ENCODE measurements at regions not wholly inside any gene's neighbourhood (a gene's known extent, or its start where the extent isn't known, plus 50 kb on each side); places are given as distances from the start of the nearest gene placed in this dataset.

DNA sequence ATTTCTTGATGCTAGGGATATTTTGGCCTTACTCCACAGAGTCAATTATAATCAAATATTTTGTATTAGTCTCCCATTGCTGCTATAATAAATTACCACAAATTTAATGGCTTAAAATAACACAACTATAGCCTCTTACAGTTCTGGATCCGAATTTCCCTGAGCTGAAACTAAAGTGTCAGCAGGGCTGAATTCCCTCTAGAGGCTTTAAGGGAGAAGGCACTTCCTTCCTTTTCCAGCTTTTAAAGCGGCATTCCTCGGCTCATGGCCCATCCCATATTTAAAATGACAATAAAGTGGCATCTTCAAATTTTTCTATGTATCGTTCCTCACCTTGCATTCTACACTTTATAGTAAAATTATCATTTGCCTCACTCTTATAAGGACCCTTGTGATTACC lies 421.4 kb upstream of the ZWINT start:
- TF ChIP-seq CTCF (IDR thresholded peaks at IDR 0.05; ENCODE audit: control insufficient read depth, extremely low read depth, insufficient read depth), result no peak
- H3K4me3 ChIP-seq (ENCODE audit: low read depth, low read length), result no peak overlapping the region
- DNase-seq (ENCODE audit: low read depth), result no peak

GRCh38 chr10:56771343-56771742 lies 410.3 kb upstream of the ZWINT start:
- no peak for DNase-seq (ENCODE audit: low read depth)
- H3K4me3 ChIP-seq (ENCODE audit: low read depth, low read length), result no peak overlapping the region
- TF ChIP-seq CTCF (IDR thresholded peaks at IDR 0.05; ENCODE audit: control insufficient read depth, extremely low read depth, insufficient read depth), result no peak

DNA sequence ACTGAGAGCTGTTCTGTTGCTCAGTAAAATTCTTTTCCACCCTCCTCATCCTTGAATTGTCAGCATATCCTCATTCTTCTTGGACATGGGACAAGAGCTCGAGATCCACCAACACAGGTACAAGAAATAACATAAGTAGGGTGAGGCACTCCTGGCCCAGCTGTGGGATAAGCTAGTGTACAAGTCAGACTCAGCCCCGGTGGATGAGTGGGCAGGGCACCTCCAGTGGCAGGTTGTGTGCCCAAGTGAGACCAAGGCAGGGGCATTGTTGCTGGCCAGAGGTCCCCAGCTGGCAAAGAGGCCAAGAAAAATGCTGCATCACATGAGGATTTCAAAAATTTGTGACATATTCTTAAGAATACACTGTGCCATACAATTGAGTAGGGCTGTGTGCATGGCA lies 402.0 kb upstream of the ZWINT start:
- H3K4me3 ChIP-seq (ENCODE audit: low read depth, low read length), result no peak overlapping the region
- TF ChIP-seq CTCF (IDR thresholded peaks at IDR 0.05; ENCODE audit: control insufficient read depth, extremely low read depth, insufficient read depth), result no peak
- no peak for DNase-seq (ENCODE audit: low read depth)

- no peak for TF ChIP-seq CTCF (IDR thresholded peaks at IDR 0.05; ENCODE audit: control insufficient read depth, extremely low read depth, insufficient read depth)
- no peak overlapping the region for H3K4me3 ChIP-seq (ENCODE audit: low read depth, low read length)
- DNase-seq (ENCODE audit: low read depth), result no peak
Observed at GRCh38 chr10:56745490-56745889, 384.4 kb upstream of the ZWINT start.

DNA sequence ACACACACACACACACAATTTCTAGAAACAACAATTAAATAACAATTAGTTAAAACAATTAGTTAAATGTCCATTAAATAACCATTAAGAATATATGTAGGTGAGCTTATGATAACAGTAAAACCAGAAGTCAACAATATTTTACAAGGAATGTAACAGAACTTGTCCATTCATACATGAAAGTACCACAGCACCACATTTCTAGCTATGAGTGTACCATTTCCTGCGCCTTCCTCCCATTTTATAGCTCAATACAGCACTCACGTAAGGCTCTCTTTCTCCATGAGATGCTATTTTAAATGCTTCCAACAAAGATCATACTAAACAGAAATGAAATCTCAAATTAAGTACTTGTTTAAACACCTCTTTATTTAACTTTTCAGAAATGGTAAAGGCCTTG lies 367.3 kb upstream of the ZWINT start:
- no peak for TF ChIP-seq CTCF (IDR thresholded peaks at IDR 0.05; ENCODE audit: control insufficient read depth, extremely low read depth, insufficient read depth)
- H3K4me3 ChIP-seq (ENCODE audit: low read depth, low read length), result no peak overlapping the region
- no peak for DNase-seq (ENCODE audit: low read depth)

- no peak for TF ChIP-seq CTCF (IDR thresholded peaks at IDR 0.05; ENCODE audit: control insufficient read depth, extremely low read depth, insufficient read depth)
- H3K4me3 ChIP-seq (ENCODE audit: low read depth, low read length), result no peak overlapping the region
- DNase-seq (ENCODE audit: low read depth), result no peak
Observed at GRCh38 chr10:56722912-56723311, 361.9 kb upstream of the ZWINT start.

DNA sequence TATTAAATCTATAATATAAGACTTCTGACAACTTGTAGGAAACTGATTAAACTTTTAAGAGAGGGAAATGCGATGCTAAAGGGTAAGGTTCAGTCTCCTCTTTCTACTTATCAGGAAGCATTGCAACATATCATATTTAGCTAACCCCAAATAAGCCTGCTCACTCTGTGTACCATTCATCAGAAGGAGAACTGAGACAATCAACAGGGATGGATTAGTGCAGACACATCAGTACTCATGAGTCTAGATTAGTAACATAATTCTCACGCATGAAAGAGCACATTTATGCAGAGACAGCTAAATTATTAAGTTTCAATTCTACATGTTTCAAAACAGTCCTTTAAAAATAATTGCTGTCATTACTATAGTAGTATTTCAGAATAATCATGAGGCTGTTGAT lies 354.2 kb upstream of the ZWINT start:
- DNase-seq (ENCODE audit: low read depth), result no peak
- H3K4me3 ChIP-seq (ENCODE audit: low read depth, low read length), result no peak overlapping the region
- no peak for TF ChIP-seq CTCF (IDR thresholded peaks at IDR 0.05; ENCODE audit: control insufficient read depth, extremely low read depth, insufficient read depth)
